ENCODE measurements at regions not wholly inside any gene's neighbourhood (a gene's known extent, or its start where the extent isn't known, plus 50 kb on each side); places are given as distances from the start of the nearest gene placed in this dataset.

DNA sequence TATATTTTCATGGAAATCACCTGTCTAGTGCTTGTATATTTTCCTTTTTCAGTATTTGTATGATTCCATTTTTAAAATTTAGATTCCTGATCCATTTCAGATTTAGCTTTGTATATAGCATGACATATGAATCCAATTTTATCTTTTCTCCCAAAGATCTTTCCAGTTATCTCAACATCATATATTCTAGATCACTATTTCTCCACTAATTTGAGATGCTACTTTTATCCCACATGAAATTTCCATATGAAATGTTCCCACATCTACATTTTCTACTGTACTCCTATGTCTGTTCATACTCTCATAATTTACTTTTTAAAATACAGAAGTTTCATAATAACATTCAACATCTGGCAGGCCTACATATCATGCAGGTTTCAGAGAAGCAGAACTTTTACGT lies 1784.1 kb downstream of the SLITRK5 start:
- TF ChIP-seq, protein P1, sequence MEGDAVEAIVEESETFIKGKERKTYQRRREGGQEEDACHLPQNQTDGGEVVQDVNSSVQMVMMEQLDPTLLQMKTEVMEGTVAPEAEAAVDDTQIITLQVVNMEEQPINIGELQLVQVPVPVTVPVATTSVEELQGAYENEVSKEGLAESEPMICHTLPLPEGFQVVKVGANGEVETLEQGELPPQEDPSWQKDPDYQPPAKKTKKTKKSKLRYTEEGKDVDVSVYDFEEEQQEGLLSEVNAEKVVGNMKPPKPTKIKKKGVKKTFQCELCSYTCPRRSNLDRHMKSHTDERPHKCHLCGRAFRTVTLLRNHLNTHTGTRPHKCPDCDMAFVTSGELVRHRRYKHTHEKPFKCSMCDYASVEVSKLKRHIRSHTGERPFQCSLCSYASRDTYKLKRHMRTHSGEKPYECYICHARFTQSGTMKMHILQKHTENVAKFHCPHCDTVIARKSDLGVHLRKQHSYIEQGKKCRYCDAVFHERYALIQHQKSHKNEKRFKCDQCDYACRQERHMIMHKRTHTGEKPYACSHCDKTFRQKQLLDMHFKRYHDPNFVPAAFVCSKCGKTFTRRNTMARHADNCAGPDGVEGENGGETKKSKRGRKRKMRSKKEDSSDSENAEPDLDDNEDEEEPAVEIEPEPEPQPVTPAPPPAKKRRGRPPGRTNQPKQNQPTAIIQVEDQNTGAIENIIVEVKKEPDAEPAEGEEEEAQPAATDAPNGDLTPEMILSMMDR (IDR thresholded peaks at IDR 0.05) = no peak
- TF ChIP-seq POLR2AphosphoS5 (IDR thresholded peaks at IDR 0.05) (no peak), POLR2A (IDR thresholded peaks at IDR 0.05) (no peak)

Data from prostate gland (tissue), 2 donors.